GM21423 (cell line): ENCODE measurements at regions not wholly inside any gene's neighbourhood (a gene's known extent, or its start where the extent isn't known, plus 50 kb on each side); places are given as distances from the start of the nearest gene placed in this dataset.
"Not testable (repeated sequence)": the region's sequence is repeated elsewhere in the genome, so short reads cannot be mapped to it uniquely, and the experiment has no call there.

ENCODE experiments used
- ATAC-seq: cut with Tn5 transposase; IDR thresholded peaks from one replicate; pipeline ENCODE4 v1.9.1; 2021; ENCODE audit warnings: mild to moderate bottlenecking, moderate library complexity; ENCODE audit not compliant: unreplicated experiment

DNA sequence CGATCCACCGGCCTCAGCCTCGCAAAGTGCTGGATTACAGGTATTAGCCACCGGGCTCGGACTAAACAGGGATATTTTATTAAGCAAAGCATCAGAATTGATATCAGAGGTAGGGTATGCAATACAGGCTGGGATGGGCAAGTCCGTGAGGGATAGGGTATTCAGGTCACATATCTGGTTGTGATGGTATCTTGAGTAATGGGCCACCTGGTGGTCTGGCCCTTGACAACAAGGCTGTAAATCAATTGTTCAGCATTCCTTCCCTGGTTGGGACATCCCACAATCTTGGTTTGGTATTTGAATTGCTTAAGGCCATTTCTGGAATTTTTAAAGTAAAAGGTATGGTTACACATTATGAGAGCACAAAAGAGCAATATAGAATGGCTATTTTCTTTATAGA is 1588.0 kb downstream of the SLITRK1 start:
- no peak for ATAC-seq

DNA sequence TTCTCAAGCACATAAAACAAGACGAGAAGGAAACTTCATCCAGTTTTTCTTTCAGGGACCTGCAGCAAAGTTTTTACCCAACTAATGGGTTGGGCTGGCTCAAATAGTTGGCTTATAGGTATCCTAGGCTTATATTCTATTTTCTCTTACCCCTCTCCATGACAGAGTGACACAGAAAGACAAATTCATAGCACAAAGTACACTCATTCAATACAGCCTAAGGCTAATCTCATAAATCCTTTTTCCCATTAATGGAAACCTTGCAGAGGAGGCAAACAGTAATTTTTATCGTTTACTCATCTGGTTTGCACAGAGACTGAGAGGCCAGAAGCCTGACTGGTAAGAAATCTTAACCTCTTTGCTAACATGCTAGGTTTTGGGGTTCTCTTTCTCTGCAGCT is 1589.9 kb downstream of the SLITRK1 start:
- ATAC-seq: no peak

DNA sequence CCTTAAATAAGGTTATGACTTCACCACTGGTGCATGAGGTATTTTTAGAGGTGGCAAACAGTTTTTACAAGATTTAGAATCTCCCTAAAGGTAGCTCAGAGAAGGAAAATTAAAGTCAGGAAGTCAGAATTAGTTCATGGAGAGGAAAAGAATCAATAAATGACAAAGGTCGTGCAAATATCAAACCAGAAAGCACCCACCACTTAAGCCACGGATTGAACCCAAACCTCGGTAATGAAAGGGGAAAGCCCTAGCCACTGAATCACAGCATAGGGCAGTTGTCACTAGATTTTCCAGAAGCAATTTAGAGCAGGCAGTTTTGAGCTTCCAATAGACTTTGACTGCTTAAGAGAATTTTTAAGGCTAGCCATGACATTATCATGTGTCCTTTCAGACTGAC is 1590.4 kb downstream of the SLITRK1 start:
- ATAC-seq: no peak

DNA sequence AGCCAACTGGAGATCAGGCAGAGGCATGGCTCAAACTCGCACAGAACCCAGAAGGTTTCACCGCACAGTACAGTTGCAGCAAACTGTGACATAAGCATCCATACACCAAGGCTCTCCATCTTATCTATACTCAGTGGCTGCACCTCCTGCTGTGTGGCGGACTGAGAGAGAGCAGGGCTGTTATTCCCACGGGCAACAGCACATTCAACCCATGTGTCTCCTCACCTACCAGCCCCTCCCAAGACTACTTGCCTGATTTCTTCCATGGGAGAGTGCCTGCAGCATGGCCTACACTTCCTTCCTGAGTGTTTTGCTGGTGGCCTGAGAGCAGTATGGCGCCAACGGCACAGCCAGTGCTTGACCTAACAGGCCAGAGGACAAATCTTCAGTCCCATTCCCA is 1606.6 kb downstream of the SLITRK1 start:
- ATAC-seq: no peak

DNA sequence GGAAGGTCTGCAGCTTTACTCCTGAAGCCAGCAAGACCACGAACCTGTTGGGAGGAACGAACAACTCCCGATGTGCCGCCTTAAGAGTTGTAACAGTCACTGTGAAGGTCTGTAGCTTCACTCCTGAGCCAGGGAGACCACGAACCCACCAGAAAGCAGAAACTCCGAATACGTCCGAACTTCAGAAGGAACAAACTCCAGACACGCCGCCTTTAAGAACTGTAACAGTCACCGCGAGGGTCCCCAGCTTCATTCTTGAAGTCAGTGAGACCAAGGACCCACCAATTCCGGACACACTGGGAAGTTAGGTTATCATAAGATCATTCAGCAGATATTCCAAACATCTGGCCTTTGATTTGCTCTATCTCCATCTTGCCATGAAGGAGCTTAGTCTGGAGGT is 1623.0 kb downstream of the SLITRK1 start:
- ATAC-seq: no peak

DNA sequence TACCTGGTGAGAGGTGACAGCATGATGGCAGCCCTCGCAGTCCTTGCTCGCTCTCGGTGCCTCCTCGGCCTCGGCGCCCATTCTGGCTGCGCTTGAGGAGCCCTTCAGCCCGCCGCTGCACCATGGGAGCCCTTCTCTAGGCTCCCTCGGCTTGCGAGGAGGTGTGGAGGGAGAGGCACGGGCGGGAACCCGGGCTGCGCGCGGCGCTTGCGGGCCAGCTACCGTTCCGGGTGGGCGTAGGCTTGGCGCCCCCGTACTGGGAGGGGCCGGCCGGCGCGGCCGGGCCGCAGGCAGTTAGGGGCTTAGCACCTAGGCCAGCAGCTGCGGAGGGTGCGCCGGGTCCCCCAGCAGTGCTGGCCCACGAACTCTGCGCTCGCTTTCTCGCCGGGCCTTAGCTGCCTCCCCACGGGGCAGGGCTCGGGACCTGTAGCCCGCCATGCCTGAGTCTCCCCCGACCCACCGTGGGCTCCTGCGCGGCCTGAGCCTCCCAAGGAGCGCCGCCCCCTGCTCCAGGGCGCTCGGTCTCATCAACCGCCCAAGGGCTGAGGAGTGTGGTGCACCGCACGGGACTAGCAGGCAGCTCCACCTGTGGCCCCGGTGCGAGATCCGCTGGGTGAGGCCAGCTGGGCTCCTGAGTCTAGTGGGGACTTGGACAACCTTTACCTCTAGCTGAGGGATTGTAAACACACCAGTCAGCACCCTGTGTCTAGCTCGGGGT is 1624.3 kb downstream of the SLITRK1 start:
- ATAC-seq: no peak

DNA sequence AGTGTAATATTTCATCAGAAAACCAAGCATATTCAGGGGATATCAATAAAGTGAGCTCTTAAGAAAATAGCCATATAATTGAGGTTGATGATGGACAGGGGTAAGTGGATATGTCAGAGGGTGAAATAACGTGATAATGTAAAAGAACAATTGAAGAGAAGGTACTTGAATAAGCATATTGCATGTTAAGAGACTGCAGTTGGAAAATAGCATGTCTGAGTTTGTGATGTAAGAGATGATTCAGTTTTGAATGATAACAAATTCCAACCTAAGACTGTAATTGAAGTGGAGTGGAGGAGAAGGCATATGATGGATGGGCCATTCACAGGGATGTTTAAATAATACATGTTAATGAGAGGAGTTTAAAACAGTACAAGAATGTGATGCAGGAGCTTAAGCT is 1633.5 kb downstream of the SLITRK1 start:
- ATAC-seq: no peak

DNA sequence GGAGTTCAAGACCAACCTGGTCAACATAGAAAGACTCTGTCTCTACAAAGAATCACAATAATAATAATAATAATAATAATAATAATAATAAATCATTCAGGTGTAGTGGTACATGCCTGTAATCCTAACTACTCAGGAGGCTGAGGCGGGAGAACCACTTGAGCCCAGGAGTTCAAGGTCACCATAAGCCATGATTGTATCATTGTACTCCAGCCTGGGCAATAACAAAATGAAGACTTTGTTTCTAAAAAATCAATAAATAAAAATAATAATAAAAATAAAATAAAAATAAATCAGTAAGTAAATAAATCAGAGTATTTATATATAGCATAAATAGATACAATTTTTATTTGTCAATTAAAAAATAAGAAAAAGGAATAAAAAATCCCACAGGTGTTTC is 1636.4 kb downstream of the SLITRK1 start:
- no peak for ATAC-seq

DNA sequence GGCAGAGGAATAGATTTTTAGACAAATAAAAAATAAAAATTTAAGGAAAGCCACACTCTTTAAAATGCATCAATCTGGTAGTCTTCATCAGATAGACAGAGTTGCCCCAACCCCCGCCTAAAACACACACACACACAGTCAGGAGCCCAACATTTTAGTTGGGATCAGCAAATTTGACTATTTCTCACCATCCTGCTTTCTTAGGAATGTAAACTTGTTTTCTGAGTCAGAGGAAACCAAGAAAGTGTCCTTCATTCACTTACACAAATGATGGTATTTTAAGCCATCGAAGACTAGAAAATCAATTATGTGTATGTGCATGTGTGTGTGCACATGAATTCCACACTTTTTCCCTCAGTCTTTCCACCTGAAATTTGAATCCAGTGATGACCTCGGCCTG is 1657.5 kb downstream of the SLITRK1 start:
- ATAC-seq: no peak

DNA sequence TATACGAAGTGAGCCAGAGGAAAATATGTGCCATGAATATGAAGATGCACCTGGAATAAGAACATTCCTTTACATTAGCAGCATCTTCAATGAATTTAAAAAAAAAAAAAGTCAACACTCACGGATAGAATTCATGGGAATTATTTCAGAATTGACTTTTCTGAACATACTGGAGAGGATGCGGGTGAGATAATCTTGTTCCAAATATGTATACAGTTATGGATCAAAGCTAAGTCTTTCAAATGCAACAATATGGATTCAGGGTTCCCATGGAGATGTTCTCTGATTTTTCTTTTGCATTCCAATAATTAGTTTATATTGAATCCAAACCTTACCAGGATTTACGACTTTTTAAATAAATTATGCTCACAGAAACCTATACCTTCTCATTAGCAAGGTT is 1660.7 kb downstream of the SLITRK1 start:
- ATAC-seq: no peak

DNA sequence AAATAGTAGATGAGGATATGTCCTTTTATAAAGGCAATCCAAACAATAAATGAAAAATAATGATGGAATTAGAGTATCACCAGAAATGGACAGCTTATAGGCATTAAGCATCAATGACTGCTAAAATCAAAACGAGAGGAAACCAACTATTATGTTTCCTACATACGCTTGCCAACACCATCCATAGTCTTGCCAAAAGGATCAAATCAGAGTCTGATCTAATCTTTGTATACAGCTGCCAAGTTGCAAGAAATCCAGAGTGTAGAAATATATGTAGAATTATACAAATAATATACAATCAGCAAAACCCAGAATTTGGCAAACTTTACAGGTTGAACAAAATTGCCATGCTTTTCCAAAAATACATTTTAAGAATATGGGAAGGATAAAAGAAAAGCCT is 1661.6 kb downstream of the SLITRK1 start:
- no peak for ATAC-seq

DNA sequence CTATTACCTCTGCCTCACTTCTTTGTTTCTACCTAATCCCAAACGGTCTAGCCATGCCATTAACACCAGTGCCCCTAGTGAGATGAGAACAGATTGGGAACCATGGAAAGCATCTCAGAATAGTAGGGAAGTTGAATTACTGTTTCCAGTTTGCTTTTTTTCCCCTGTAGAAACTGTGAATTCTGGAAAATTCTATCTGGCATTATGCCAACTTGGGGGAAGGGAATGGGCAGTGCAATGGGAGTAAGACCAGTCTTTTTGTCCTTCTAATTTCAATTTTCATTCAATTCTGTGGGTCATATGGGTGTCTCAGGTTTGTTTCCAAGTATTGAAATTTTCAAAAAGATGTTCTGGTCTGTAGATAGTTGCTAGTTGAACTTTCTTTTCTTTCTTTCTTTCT is 1666.1 kb downstream of the SLITRK1 start:
- no peak for ATAC-seq

DNA sequence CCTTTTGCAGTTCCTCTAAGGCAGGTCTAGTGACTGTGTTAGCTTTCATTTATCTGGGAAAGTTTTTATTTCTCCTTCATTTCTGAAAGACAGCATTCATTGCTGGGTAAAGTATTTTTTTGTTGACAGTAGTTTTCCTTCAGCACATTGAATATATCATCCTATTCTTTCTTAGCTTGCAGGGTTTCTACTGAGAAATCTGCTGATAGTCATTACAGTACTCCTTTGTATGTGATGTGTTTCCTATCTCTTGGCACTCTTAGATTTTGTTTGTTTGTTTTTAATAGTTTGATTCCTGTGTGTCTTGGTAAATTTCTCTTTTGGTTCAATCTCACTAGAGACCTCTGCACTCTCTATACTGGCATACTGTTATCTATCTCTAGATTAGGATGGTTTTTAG is 1667.9 kb downstream of the SLITRK1 start:
- ATAC-seq: no peak

DNA sequence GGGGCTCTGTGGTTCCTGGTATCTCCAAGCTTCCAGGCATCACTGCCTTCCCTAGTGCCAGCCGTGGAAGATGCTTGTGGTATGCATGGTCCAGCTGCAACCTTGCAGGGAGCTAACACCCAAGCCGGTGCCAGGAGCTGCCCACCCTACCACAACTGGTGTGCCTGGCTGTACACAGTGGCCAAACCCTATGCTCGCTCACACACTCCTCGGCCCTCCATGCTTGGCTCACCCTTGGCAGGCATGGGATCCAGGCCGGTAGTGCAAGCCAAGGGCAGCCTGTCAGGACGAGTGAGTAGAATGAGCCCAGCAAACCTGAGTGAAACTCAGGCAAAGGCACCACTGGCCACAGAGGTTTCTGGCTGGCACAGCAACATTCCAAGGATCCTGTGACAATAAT is 1676.0 kb downstream of the SLITRK1 start:
- ATAC-seq: no peak

DNA sequence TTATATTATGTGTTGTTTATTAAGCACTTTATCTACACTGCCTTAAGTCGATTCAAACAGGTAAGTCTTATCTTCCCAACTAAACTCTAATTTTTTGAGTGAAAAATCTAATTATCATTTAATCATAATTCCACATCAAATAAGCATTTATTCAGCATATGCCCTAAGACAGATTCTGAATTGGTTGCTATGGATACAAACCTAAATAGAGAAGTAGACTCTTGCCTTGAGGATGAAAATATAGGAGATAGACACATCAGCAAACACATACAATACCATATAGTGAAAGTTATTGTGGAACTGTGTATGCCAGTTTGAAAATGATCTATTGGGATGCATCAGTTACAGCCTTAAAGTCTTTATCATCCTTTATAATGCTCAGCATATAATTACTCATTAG is 1679.9 kb downstream of the SLITRK1 start:
- ATAC-seq: no peak

DNA sequence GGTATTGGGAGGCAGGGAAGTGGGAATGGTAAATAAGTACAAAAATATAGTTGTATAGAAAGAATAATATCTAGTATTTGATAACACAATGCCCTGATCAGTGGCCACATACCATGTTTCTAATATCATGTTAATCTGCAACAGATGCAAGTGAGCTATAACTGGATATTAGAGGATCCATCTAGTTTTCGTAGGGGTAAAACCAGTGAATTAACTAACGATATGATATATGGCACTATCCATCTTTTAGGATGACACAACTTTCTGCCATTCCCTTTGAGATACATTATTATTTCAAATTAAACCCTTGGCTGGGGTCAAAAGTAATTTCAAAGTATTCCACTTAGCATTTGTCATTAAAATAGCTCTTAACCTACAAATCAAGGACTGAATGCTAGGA is 1686.2 kb downstream of the SLITRK1 start:
- no peak for ATAC-seq

DNA sequence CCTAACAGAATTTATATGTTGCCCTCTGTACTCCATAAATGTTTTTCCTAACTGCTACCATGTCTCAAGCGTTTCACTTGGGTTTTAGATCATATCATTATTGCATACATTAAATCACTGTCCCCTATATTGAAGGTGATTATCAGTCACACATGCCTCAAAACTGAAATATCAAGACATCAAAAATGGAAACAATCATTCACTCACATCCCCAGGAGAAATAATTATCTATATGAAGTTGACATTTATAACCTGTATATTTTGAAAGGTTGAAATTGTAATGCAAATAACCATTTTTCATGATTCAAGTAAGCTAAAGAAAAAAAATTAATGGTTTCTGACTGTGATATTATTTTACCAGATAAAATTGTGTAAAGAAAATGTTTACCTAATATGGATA is 1695.0 kb downstream of the SLITRK1 start:
- no peak for ATAC-seq

DNA sequence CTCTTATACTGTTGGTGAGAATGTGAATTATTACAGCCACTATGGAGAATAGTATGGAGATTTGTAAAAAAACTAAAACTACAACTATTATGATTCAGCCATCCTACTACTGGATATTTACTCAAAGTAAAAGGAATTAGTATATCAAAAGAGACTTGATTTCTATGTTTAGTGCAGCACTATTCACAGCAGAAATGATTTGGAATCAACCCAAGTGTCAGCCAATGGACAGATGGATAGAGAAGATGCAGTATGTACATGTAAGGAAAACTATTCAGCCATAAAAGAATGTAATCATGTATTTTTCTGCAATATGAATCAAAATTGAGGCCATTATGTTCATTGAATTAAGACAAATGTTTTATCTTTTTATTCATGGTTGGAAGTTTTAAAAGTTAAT is 1705.5 kb downstream of the SLITRK1 start:
- ATAC-seq: no peak

DNA sequence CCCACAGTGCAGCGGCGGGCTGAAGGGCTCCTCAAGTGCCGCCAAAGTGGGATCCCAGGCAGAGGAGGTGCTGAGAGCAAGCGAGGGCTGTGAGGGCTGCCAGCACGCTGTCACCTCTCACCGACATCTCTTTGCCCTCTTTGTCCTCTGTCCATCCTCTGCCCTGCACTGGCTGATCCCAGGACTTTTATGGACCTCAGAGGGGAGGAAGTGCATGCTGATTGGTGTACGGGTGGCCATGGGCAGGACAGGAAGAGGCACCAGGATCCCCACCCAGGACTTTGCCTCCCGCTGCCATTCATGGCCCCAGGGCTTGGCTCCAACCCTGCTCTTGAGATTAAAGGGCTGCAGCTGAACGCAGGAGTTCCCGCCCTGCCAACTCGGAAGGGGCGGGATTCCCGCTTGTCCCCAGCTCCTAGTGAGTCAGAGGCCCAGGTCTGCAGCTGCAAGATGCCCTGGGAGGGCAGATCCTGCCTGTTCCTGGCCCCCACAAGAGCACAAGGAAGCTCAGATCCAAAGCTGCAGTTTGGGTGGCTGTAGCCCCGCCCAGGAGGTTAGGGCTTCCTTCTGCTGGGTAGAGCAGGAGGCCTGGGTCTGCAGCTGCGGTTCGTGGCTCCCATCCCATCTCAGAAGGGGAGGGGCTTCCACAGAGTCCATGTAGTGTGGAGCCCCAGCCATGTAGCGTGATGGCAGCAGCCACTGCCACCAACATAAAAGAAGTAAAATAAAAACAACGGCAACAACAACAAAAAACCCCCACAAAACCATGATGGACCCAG is 1716.7 kb downstream of the SLITRK1 start:
- ATAC-seq: no peak

DNA sequence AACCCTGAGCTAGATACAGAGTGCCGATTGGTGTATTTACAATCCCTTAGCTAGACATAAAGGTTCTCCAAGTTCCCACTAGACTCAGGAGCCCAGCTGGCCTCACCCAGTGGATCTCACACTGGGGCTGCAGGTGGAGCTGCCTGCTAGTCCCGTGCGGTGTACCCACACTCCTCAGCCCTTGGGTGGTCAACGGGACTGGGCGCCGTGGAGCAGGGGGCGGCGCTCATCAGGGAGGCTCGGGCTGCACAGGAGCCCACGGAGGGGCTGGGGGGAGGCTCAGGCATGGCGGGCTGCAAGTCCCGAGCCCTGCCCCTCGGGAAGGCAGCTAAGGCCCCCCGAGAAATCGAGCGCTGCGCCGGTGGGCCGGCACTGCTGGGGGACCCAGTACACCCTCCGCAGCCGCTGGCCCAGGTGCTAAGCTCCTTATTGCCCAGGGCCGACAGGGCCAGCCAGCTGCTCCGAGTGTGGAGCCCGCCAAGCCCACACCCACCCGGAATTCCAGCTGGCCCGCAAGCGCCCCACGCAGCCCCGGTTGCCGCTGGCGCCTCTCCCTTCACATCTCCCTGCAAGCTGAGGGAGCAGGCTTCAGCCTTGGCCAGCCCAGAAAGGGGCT is 1717.4 kb downstream of the SLITRK1 start:
- ATAC-seq: not testable (repeated sequence)

DNA sequence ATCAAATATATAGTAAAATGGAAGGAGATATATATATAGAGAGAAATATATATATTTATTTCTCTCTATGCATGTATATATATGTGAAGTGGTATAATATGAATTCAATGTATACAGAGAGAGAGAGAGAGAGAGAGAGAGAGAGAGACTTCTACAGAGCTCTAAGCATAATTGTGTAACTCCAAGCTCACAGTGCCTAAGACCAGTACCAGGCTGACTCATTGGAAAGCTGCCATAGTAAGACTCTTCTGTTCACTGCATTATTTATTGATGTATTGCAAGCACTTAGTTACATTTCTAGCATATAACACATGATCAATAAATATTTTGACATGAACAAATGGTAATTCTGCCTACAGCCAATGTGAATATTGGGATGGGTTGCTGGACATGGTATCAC is 1734.7 kb downstream of the SLITRK1 start:
- no peak for ATAC-seq

DNA sequence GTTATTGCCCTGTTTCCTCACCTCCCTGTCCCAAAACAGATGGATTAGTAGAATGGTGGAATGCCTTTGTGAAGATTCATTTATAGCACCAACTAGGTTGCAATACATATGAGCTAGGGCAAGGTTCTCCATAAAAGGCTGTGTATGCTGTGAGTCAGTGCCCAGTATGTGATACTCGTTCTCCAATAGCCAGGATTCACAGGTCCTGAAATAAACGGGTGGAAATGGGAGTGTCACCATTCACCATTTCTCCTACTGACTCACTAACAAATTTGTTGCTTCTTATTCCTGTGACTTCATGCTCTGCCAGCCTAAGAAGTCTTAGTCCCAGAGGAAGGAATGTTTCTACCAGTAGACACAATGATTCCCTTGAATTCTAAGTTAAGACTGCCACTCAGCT is 1745.4 kb downstream of the SLITRK1 start:
- no peak for ATAC-seq
